Left renal cortex interstitium (tissue), 4 donors: ENCODE measurements at regions not wholly inside any gene's neighbourhood (a gene's known extent, or its start where the extent isn't known, plus 50 kb on each side); places are given as distances from the start of the nearest gene placed in this dataset.

Source experiments
- DNase-seq, 4 donors: peaks; one replicate each; pipeline ENCODE4 v3.0.0-alpha.2; 2013; ENCODE audit warnings: low read depth in 4 of 4, low spot score in 2 of 4, missing footprints in 1 of 4

GRCh38 chr3:80141557-80141956 is 373.8 kb upstream of the ROBO1 start:
- DNase-seq: no peak

GRCh38 chr3:80116281-80116680 is 348.5 kb upstream of the ROBO1 start:
- no peak for DNase-seq

- no peak for DNase-seq
Observed at GRCh38 chr3:80114694-80115093, 346.9 kb upstream of the ROBO1 start.

GRCh38 chr3:80113331-80113730 is 345.5 kb upstream of the ROBO1 start:
- DNase-seq: no peak

GRCh38 chr3:80099559-80100066 is 331.8 kb upstream of the ROBO1 start:
- DNase-seq: no peak

DNA sequence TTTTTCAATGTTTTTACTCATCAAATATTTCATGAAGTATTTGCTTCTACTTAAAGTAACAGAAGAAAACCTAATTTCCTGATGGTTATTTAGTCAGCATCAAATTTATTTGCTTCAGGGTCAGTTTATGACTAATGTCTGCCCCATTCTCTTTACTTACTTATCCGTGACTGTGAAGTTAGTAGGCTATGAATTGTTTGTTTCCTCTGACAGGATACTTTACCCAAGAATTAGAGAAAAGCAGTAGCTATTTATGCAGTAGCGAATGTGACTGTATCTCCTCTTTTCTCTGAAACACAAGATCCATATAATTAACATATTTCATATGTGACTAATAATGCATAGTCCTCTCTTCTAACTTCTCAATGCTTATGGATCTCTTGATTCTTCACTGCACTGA is 329.9 kb upstream of the ROBO1 start:
- DNase-seq: no peak

DNA sequence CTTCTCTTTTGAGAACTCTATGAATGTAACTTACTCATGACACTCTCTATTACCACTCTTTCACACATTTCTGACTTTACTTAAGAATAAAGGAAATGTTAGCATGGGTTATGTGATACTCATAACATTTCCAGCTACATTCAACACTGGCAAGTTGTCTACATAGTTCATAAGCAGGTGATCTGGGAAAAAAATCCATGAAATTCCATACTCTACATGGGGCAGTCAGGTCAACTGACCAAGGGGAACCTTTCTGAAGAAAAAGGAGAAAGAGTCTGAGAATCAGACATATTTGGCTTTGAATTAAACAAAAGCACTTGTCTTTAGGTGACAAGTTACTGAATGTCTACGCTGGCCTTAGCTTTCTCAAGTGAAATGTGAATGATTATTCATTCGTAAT is 329.1 kb upstream of the ROBO1 start:
- DNase-seq: no peak

DNA sequence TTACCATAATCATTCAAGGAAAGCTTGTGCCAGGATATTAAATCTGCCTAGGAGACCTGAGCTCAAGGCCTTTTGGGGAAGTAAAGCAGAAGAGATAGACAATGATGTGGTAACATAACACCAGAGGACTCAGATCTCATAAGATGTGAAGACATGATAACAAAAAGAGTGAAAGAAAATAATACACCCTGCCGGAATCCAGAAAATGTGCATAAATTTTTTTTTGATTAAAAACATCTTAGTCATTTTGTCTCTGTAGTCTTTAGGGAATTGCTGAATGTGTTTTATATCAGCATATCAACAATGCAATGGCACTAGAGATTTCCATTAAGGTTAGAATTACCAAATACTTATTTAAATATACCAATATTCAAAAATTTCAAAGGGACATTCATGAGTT is 326.8 kb upstream of the ROBO1 start:
- DNase-seq: no peak

- DNase-seq: no peak
Observed at GRCh38 chr3:80087767-80088166, 320.0 kb upstream of the ROBO1 start.

DNA sequence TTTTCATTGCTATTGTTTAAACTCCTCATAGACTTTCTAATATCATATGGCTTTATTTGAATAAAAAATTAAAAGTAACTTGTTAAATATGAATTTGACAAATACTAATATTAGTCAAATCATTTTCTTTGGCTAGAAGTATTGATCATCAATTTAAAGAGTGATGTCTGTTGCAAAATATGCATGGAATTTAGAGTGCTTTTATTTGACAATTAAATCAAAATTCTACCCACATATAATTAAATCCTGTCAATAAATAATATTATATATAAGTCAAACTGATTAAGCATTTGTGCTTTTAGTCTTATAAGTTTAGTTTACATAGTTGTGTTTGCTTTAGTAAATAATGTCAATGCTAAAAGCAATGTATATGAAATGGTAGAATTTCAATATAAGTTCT is 318.6 kb upstream of the ROBO1 start:
- no peak for DNase-seq

DNA sequence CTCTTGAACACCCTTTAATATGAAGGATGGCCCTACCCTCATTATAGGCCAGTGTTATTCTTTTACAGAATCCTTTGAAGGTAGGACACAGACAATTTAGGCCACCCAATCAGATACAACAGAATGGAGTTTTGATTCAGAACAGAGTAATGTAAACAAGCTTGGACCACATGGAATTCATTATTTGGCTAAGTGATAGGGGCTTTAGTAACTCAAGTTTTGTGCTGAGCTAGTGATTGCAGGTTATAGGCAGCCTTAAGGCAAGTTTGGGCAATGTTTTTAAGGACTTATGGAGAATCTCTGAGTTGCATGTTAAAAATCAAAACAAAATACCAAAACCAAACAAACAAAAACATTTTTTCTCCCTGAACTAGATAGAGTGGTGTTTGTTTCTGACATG is 312.1 kb upstream of the ROBO1 start:
- DNase-seq: no peak

DNA sequence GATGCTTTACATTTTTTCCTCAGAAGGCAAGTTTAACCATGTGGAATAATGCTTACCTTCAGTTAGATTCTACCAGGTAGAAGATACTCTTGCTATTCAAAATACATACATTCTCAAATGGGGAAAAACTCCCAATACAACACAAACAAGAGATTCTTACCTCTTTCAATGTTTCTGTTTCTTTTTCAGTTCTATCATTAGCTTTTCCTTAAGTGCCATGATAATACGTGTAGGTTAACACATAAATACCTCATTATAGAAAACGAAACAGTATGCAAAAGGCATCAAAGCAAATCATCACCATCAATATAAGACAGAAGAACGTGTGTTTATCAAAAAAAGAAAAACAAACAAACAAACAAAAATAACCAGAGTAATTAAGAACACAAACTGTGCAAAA is 300.7 kb upstream of the ROBO1 start:
- DNase-seq: no peak

GRCh38 chr3:80063535-80063934 is 295.7 kb upstream of the ROBO1 start:
- no peak for DNase-seq

GRCh38 chr3:80060664-80061063 is 292.9 kb upstream of the ROBO1 start:
- DNase-seq: no peak

GRCh38 chr3:80055306-80055705 is 287.5 kb upstream of the ROBO1 start:
- no peak for DNase-seq

GRCh38 chr3:80052271-80052670 is 284.5 kb upstream of the ROBO1 start:
- DNase-seq: no peak

DNA sequence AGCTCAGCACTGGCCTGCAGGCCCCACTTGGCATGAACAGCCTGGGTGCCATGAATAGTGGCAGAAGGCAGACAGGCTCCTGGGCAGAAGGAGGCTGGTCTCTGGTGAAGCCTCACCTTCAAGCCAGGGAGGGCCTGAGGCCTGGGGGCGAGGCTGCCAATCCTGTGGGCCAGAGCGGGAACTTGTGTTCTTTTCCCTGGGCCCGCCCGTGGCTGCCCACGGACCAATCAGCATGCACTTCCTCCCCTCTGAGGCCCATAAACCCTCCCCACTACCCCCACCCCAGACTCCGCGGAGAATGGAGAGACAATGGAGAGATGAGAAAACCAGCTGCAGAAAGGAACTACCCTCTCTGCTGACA is 283.8 kb upstream of the ROBO1 start:
- no peak for DNase-seq

- no peak for DNase-seq
Observed at GRCh38 chr3:80050826-80051601, 283.2 kb upstream of the ROBO1 start.

GRCh38 chr3:80043226-80043625 is 275.4 kb upstream of the ROBO1 start:
- DNase-seq: no peak

GRCh38 chr3:80040067-80040466 is 272.3 kb upstream of the ROBO1 start:
- no peak for DNase-seq

DNA sequence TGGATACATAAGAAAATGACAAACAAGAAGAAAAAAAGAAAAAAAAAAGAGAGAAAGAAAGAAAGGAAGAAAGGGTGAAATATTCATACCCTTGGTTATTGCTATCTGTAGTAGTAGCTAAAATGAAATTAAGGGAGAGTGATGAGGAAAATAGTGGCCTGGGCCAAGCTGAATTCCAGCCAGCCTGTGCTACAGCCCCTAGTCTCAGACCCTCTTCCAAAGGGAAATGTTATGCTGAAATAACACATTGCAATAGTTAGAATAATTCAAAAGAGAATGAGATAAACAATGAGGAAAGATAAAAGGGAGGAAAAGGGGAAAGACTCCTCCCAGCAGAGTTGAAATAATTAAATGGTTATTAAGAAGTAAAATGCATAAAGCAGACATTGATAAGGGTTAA is 268.4 kb upstream of the ROBO1 start:
- no peak for DNase-seq

GRCh38 chr3:80035021-80035420 is 267.2 kb upstream of the ROBO1 start:
- no peak for DNase-seq

GRCh38 chr3:80023010-80023409 is 255.2 kb upstream of the ROBO1 start:
- DNase-seq: no peak
